ENCODE measurements at regions not wholly inside any gene's neighbourhood (a gene's known extent, or its start where the extent isn't known, plus 50 kb on each side); places are given as distances from the start of the nearest gene placed in this dataset.

DNA sequence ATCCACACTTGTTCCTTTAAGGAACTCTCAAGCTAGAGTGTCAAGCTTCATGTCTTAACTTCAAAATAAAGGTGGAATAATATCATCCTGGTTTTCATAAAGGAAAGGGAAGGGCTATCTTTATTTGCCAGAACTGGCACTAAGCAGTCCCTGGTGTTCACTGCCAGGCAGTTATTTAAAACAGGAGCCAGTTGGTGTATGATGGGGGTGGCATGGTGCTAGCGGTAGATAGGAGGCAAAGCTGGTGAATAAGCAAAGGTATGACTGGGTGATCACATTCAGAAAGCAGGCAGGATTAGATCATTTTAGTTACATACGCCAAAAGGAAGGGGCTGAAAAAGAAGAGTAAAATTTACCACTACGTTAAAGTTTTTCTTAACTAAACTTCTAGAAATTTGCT, 776.3 kb downstream of the BCL11A start:
- Histone ChIP-seq H3K27ac (replicated peaks) (no peak overlapping the region), H3K4me3 (replicated peaks; ENCODE audit: insufficient read depth, low read length) (no peak overlapping the region), H3K27me3 (ENCODE audit: insufficient read depth, poor library complexity, severe bottlenecking) (no peaks in the 10 kb centered on the region)
- no peak for TF ChIP-seq SPI1 (IDR thresholded peaks at IDR 0.05; ENCODE audit: borderline replicate concordance, low read depth)
- TF ChIP-seq, protein P1, sequence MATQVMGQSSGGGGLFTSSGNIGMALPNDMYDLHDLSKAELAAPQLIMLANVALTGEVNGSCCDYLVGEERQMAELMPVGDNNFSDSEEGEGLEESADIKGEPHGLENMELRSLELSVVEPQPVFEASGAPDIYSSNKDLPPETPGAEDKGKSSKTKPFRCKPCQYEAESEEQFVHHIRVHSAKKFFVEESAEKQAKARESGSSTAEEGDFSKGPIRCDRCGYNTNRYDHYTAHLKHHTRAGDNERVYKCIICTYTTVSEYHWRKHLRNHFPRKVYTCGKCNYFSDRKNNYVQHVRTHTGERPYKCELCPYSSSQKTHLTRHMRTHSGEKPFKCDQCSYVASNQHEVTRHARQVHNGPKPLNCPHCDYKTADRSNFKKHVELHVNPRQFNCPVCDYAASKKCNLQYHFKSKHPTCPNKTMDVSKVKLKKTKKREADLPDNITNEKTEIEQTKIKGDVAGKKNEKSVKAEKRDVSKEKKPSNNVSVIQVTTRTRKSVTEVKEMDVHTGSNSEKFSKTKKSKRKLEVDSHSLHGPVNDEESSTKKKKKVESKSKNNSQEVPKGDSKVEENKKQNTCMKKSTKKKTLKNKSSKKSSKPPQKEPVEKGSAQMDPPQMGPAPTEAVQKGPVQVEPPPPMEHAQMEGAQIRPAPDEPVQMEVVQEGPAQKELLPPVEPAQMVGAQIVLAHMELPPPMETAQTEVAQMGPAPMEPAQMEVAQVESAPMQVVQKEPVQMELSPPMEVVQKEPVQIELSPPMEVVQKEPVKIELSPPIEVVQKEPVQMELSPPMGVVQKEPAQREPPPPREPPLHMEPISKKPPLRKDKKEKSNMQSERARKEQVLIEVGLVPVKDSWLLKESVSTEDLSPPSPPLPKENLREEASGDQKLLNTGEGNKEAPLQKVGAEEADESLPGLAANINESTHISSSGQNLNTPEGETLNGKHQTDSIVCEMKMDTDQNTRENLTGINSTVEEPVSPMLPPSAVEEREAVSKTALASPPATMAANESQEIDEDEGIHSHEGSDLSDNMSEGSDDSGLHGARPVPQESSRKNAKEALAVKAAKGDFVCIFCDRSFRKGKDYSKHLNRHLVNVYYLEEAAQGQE (IDR thresholded peaks at IDR 0.05; ENCODE audit: insufficient replicate concordance, low read depth), result no peak
- no peak for TF ChIP-seq GABPA (IDR thresholded peaks at IDR 0.05; ENCODE audit: low read depth)
- TF ChIP-seq, protein P2, sequence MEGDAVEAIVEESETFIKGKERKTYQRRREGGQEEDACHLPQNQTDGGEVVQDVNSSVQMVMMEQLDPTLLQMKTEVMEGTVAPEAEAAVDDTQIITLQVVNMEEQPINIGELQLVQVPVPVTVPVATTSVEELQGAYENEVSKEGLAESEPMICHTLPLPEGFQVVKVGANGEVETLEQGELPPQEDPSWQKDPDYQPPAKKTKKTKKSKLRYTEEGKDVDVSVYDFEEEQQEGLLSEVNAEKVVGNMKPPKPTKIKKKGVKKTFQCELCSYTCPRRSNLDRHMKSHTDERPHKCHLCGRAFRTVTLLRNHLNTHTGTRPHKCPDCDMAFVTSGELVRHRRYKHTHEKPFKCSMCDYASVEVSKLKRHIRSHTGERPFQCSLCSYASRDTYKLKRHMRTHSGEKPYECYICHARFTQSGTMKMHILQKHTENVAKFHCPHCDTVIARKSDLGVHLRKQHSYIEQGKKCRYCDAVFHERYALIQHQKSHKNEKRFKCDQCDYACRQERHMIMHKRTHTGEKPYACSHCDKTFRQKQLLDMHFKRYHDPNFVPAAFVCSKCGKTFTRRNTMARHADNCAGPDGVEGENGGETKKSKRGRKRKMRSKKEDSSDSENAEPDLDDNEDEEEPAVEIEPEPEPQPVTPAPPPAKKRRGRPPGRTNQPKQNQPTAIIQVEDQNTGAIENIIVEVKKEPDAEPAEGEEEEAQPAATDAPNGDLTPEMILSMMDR (IDR thresholded peaks at IDR 0.05; ENCODE audit: insufficient read depth, low read length), result no peak
- TF ChIP-seq POLR2AphosphoS5 (IDR thresholded peaks at IDR 0.05; ENCODE audit: low read depth), result no peak
- DNase-seq (ENCODE audit: low read depth in 1 of 2, low spot score in 1 of 2), result no peak

DNA sequence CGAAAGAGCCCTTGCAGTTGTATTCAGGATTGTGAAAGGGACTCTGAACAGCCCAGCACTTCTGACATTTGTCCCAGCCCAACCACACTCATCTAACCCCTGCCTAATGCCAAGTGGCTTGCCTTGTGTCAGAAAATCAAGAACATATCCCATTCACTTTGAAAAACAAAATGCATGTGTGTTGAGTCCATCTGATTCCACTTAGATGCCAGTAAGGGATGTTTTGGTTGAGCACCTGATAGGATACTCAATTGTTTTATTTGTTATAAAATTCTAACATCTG, 776.8 kb downstream of the BCL11A start:
- no peaks in the 10 kb centered on the region for H3K27me3 ChIP-seq (ENCODE audit: insufficient read depth, poor library complexity, severe bottlenecking)
- TF ChIP-seq, protein P2 (IDR thresholded peaks at IDR 0.05; ENCODE audit: insufficient read depth, low read length), result no peak
- TF ChIP-seq GABPA (IDR thresholded peaks at IDR 0.05; ENCODE audit: low read depth) (no peak), SPI1 (IDR thresholded peaks at IDR 0.05; ENCODE audit: borderline replicate concordance, low read depth) (no peak), POLR2AphosphoS5 (IDR thresholded peaks at IDR 0.05; ENCODE audit: low read depth) (no peak)
- TF ChIP-seq, protein P1 (IDR thresholded peaks at IDR 0.05; ENCODE audit: insufficient replicate concordance, low read depth), result no peak
- DNase-seq (ENCODE audit: low read depth in 1 of 2, low spot score in 1 of 2), result no peak
- H3K4me3 ChIP-seq (replicated peaks; ENCODE audit: insufficient read depth, low read length), result no peak overlapping the region
- no peak overlapping the region for H3K27ac ChIP-seq (replicated peaks)

DNA sequence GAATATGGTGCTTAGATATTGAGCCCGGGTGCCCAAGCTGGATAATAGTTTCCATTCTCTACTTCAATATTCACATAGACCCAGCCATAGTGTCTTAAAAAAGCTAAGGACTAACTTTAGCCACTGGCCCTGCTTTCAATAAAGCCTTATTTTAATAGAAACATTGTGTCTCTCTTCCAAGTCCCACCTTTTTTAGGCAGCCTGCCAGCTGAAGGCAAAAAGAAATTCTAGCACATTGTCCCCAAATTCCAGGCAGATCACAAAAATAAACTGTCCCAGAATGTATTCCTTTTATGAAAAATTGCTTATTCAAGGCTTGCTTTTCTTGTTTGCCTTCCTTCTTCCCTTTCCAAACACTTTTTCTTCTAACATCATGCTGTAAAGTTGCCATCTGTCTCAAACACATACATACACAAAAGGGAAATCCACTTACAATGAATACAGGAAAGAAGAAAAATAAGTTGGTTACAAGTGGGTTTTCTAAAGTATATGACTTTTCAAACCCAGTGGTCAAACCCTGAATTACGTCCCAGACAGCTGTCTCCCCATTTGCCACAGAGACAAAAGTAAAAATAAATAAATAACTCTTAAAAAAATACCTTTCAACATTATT, 778.5 kb downstream of the BCL11A start:
- Histone ChIP-seq H3K27me3 (ENCODE audit: insufficient read depth, poor library complexity, severe bottlenecking) (no peaks in the 10 kb centered on the region), H3K27ac (replicated peaks) (no peak overlapping the region), H3K4me3 (replicated peaks; ENCODE audit: insufficient read depth, low read length) (no peak overlapping the region)
- TF ChIP-seq, protein P2 (IDR thresholded peaks at IDR 0.05; ENCODE audit: insufficient read depth, low read length), result no peak
- TF ChIP-seq SPI1 (IDR thresholded peaks at IDR 0.05; ENCODE audit: borderline replicate concordance, low read depth) (no peak), GABPA (IDR thresholded peaks at IDR 0.05; ENCODE audit: low read depth) (no peak), POLR2AphosphoS5 (IDR thresholded peaks at IDR 0.05; ENCODE audit: low read depth) (no peak)
- TF ChIP-seq, protein P1 (IDR thresholded peaks at IDR 0.05; ENCODE audit: insufficient replicate concordance, low read depth), result no peak
- no peak for DNase-seq (ENCODE audit: low read depth in 1 of 2, low spot score in 1 of 2)

Measured in HL-60 (cell line).